Smooth muscle cell (in vitro differentiated cells): ENCODE measurements at regions not wholly inside any gene's neighbourhood (a gene's known extent, or its start where the extent isn't known, plus 50 kb on each side); places are given as distances from the start of the nearest gene placed in this dataset.
A peak's percentile ranks its signal among the peaks of the same experiment; 100 is the strongest.

Experiments used
- DNase-seq: peaks from one replicate; lab custom pipeline; 2025; ENCODE audit not compliant: unreplicated experiment; lab: John Stamatoyannopoulos, UW
- H2AFZ ChIP-seq: fragments of 200-600 bp; sonication (generic); 2 replicates; pipeline ENCODE4 v1.6.0; 2016; ENCODE audit warnings: antibody characterized with exemption, low read depth, mild to moderate bottlenecking
- H3F3A ChIP-seq: fragments of 200-600 bp; sonication (generic); 2 replicates; pipeline ENCODE4 v1.6.0; 2017; ENCODE audit warnings: antibody characterized with exemption, low read depth
- H3K27ac ChIP-seq: fragments of 200-600 bp; sonication (generic); 2 replicates; pipeline ENCODE4 v1.5.1; 2016; ENCODE audit warnings: low read depth, mild to moderate bottlenecking
- H3K27me3 ChIP-seq: fragments of 200-600 bp; sonication (generic); 2 replicates; pipeline ENCODE4 v1.6.1; 2016; ENCODE audit warnings: low read depth, mild to moderate bottlenecking
- H3K36me3 ChIP-seq: fragments of 200-600 bp; sonication (generic); 2 replicates; pipeline ENCODE4 v1.5.1; 2016; ENCODE audit warnings: low read depth
- H3K4me1 ChIP-seq: fragments of 200-600 bp; sonication (generic); 2 replicates; pipeline ENCODE4 v1.5.1; 2016; ENCODE audit warnings: low read depth
- H3K4me2 ChIP-seq: fragments of 200-600 bp; sonication (generic); 2 replicates; pipeline ENCODE4 v1.6.0; 2016; ENCODE audit warnings: mild to moderate bottlenecking
- H3K4me3 ChIP-seq: fragments of 200-600 bp; sonication (generic); 2 replicates; pipeline ENCODE4 v1.5.1; 2016; ENCODE audit warnings: mild to moderate bottlenecking
- H3K79me2 ChIP-seq: fragments of 200-600 bp; sonication (generic); 2 replicates; pipeline ENCODE4 v1.6.0; 2016; ENCODE audit warnings: low read depth, mild to moderate bottlenecking
- H3K9ac ChIP-seq: fragments of 200-600 bp; sonication (generic); 2 replicates; pipeline ENCODE4 v1.6.0; 2016; ENCODE audit warnings: low read depth
- H3K9me3 ChIP-seq: fragments of 200-600 bp; sonication (generic); replicated peaks from 2 replicates; pipeline ENCODE4 v1.5.1; 2016; ENCODE audit warnings: low read depth
- H4K20me1 ChIP-seq: fragments of 200-600 bp; sonication (generic); 2 replicates; pipeline ENCODE4 v1.6.0; 2016; ENCODE audit warnings: low read depth
- CTCF ChIP-seq: fragments of 200-600 bp; sonication (generic); IDR thresholded peaks from 2 replicates; pipeline ENCODE4 v1.5.1; 2017; ENCODE audit warnings: borderline replicate concordance, mild to moderate bottlenecking, antibody characterized with exemption; ENCODE audit not compliant: insufficient read depth, poor library complexity, severe bottlenecking
- WGBS: methylation state at CpG from one replicate; pipeline ENCODE4 v1.1.7; 2016; ENCODE audit warnings: low lambda C conversion rate; 5-methylcytosine and 5-hydroxymethylcytosine counted together

- DNase-seq = no peak
- peaks cover 12% of the 10 kb centered on the region for H3K4me1 ChIP-seq
- 99% methylated on average over 2 of the region's 2 CpGs for WGBS
Observed at GRCh38 chr6:56770011-56770520, 127.4 kb upstream of the DST start.

GRCh38 chr6:56767892-56768531 is 125.3 kb upstream of the DST start:
- Histone ChIP-seq H3K4me3 (no peak overlapping the region), H2AFZ (no peak overlapping the region), H3K27ac (no peak overlapping the region), H3K79me2 (peaks cover 31% of the 10 kb centered on the region), H3K9me3 (no peaks in the 10 kb centered on the region), H3K9ac (no peak overlapping the region), H4K20me1 (peaks cover 13% of the 10 kb centered on the region), H3K27me3 (no peaks in the 10 kb centered on the region), H3K36me3 (no peaks in the 10 kb centered on the region), H3K4me2 (no peak overlapping the region), H3F3A (peaks cover 7% of the 10 kb centered on the region), H3K4me1 (peaks cover 12% of the 10 kb centered on the region)
- TF ChIP-seq CTCF = no peak
- WGBS = 90% methylated on average over 4 of the region's 4 CpGs
- DNase-seq = no peak

More at GRCh38 chr6:56770011-56770520, 127.4 kb upstream of the DST start:
- peaks cover 12% of the 10 kb centered on the region for H4K20me1 ChIP-seq
- peaks cover 7% of the 10 kb centered on the region for H3F3A ChIP-seq
- H3K4me3 ChIP-seq = no peak overlapping the region
- H3K79me2 ChIP-seq = peaks cover 32% of the 10 kb centered on the region
- no peak for TF ChIP-seq CTCF
- no peak overlapping the region for H2AFZ ChIP-seq
- H3K9me3 ChIP-seq = no peaks in the 10 kb centered on the region
- H3K4me2 ChIP-seq = no peak overlapping the region
- no peaks in the 10 kb centered on the region for H3K27me3 ChIP-seq
- no peak overlapping the region for H3K9ac ChIP-seq
- H3K36me3 ChIP-seq = no peaks in the 10 kb centered on the region
- H3K27ac ChIP-seq = no peak overlapping the region

- Histone ChIP-seq H3K9me3 (no peaks in the 10 kb centered on the region), H2AFZ (no peak overlapping the region), H3K9ac (no peak overlapping the region), H3K4me3 (no peak overlapping the region), H3K79me2 (peaks cover 31% of the 10 kb centered on the region), H3K36me3 (no peaks in the 10 kb centered on the region), H3K27me3 (no peaks in the 10 kb centered on the region), H3K4me1 (peaks cover 7% of the 10 kb centered on the region), H3K27ac (no peak overlapping the region), H3F3A (peaks cover 6% of the 10 kb centered on the region), H3K4me2 (no peak overlapping the region), H4K20me1 (peaks cover 13% of the 10 kb centered on the region)
- no peak for TF ChIP-seq CTCF
- WGBS = 96% methylated on average over 7 of the region's 7 CpGs
- DNase-seq = no peak
Observed at GRCh38 chr6:56767435-56767834, 124.7 kb upstream of the DST start.

DNA sequence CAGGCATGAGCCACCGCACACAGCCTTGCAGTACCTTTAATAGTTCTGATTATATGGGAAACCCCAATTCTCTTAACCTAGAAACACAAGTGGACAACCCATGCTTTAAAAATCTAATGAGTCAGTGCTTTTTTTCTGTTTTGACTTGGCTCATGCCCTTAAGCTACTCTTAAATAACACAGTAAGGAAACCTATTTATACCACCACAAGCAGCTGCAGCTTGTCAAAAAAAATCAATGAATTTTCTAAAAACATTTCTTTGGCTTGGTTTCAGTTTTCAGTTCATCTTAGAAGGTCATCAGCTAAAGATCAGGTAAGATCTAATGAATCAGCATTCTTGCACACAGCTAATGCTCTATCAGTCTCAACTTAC is 124.1 kb upstream of the DST start:
- peak overlapping the region; percentile 43 for H3K4me2 ChIP-seq
- no peak overlapping the region for H3K4me3 ChIP-seq
- no peak overlapping the region for H3K9ac ChIP-seq
- H3K36me3 ChIP-seq = no peaks in the 10 kb centered on the region
- peaks cover 34% of the 10 kb centered on the region for H3K79me2 ChIP-seq
- no peak for TF ChIP-seq CTCF
- WGBS = 79% methylated on average over 1 of the region's 1 CpG
- H3K4me1 ChIP-seq = peaks cover 5% of the 10 kb centered on the region
- no peak for DNase-seq
- H4K20me1 ChIP-seq = peaks cover 7% of the 10 kb centered on the region
- H3F3A ChIP-seq = peaks cover 3% of the 10 kb centered on the region
- H3K9me3 ChIP-seq = no peaks in the 10 kb centered on the region
- no peak overlapping the region for H2AFZ ChIP-seq
- peak overlapping the region; percentile 11 for H3K27ac ChIP-seq
- no peaks in the 10 kb centered on the region for H3K27me3 ChIP-seq
